ENCODE measurements at regions not wholly inside any gene's neighbourhood (a gene's known extent, or its start where the extent isn't known, plus 50 kb on each side); places are given as distances from the start of the nearest gene placed in this dataset.

DNA sequence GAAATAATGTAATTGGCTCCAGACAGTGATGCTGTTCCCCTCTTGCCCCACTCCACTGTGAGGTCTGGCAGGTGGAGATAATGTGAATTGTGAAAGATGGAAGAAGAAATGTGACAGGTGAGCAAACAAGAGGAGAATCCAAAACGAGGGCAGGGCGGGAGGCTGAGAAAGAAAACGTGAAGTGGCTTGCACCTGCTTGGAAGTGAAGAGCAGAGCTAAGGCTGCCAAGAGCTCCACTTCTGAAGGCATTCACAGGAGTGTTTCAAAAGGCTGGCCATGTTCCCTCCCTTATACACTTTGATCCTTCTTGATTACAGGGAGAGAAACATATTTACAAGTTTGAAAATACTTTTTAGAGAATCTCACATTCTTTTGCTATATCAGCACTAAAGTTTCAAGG lies 359.4 kb downstream of the EPHA7 start:
- no peak overlapping the region for H3K9ac ChIP-seq (ENCODE audit: insufficient read depth, low read length)
- no peak for TF ChIP-seq EZH2 (IDR thresholded peaks at IDR 0.05; ENCODE audit: low read length, missing control alignments)
- TF ChIP-seq, protein P1, sequence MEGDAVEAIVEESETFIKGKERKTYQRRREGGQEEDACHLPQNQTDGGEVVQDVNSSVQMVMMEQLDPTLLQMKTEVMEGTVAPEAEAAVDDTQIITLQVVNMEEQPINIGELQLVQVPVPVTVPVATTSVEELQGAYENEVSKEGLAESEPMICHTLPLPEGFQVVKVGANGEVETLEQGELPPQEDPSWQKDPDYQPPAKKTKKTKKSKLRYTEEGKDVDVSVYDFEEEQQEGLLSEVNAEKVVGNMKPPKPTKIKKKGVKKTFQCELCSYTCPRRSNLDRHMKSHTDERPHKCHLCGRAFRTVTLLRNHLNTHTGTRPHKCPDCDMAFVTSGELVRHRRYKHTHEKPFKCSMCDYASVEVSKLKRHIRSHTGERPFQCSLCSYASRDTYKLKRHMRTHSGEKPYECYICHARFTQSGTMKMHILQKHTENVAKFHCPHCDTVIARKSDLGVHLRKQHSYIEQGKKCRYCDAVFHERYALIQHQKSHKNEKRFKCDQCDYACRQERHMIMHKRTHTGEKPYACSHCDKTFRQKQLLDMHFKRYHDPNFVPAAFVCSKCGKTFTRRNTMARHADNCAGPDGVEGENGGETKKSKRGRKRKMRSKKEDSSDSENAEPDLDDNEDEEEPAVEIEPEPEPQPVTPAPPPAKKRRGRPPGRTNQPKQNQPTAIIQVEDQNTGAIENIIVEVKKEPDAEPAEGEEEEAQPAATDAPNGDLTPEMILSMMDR (conservative IDR thresholded peaks at IDR 0.05 in 1 of 2, IDR thresholded peaks at IDR 0.05 in 1 of 2; ENCODE audit: low read depth in 1 of 2, low read length in 2 of 2), result no peak
- H3K27ac ChIP-seq (ENCODE audit: insufficient read depth, low read length), result no peak overlapping the region
- H3K36me3 ChIP-seq (ENCODE audit: control insufficient read depth, insufficient read depth, low read length), result no peaks in the 10 kb centered on the region
- no peaks in the 10 kb centered on the region for H3K9me3 ChIP-seq (ENCODE audit: control insufficient read depth, insufficient read depth, low read depth, low read length)
- H2AFZ ChIP-seq (ENCODE audit: low read length), result no peak overlapping the region
- no peak for DNase-seq (ENCODE audit: low read depth in 2 of 2)
- no peaks in the 10 kb centered on the region for H4K20me1 ChIP-seq (ENCODE audit: control insufficient read depth, extremely low read depth, insufficient read depth, low read length)
- no peaks in the 10 kb centered on the region for H3K79me2 ChIP-seq (ENCODE audit: control insufficient read depth, insufficient read depth, low read length)
- H3K4me1 ChIP-seq (ENCODE audit: control insufficient read depth, extremely low read depth, insufficient read depth, low read length), result no peaks in the 10 kb centered on the region
- no peak overlapping the region for H3K4me2 ChIP-seq (ENCODE audit: extremely low read depth, insufficient read depth, low read length)
- H3K4me3 ChIP-seq (replicated peaks in 1 of 4; ENCODE audit: control extremely low read depth in 1 of 4, insufficient read depth in 1 of 4, low read depth in 3 of 4, low read length in 4 of 4), result no peak overlapping the region
- no peaks in the 10 kb centered on the region for H3K27me3 ChIP-seq (ENCODE audit: control insufficient read depth, insufficient read depth, low read length)

DNA sequence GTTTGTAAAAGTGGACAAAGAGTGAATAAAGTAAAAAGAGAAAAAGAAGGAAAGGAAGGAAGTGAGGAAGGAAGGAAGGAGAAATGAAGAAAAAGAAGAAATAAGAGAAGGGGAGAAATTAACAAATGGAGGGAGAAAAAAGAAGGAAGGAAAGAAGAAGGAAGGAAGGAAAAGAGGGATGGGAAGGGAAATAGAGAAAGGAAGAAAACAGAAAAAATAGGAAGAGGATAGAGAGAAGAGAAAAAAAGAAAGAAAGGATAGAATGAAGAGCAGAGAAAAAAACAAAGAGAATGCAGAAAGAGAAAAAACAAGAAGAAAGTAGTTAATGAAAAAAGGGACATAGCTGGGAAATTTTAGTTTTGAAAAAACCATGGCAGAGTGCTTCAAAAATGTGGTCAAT lies 361.8 kb downstream of the EPHA7 start:
- Histone ChIP-seq H3K36me3 (ENCODE audit: control insufficient read depth, insufficient read depth, low read length) (no peaks in the 10 kb centered on the region), H3K9ac (ENCODE audit: insufficient read depth, low read length) (no peak overlapping the region), H3K4me3 (replicated peaks in 1 of 4; ENCODE audit: control extremely low read depth in 1 of 4, insufficient read depth in 1 of 4, low read depth in 3 of 4, low read length in 4 of 4) (no peak overlapping the region), H3K27ac (ENCODE audit: insufficient read depth, low read length) (no peak overlapping the region), H3K4me2 (ENCODE audit: extremely low read depth, insufficient read depth, low read length) (no peak overlapping the region), H3K79me2 (ENCODE audit: control insufficient read depth, insufficient read depth, low read length) (no peaks in the 10 kb centered on the region), H4K20me1 (ENCODE audit: control insufficient read depth, extremely low read depth, insufficient read depth, low read length) (no peaks in the 10 kb centered on the region), H3K4me1 (ENCODE audit: control insufficient read depth, extremely low read depth, insufficient read depth, low read length) (no peaks in the 10 kb centered on the region), H2AFZ (ENCODE audit: low read length) (no peak overlapping the region), H3K9me3 (ENCODE audit: control insufficient read depth, insufficient read depth, low read depth, low read length) (no peaks in the 10 kb centered on the region), H3K27me3 (ENCODE audit: control insufficient read depth, insufficient read depth, low read length) (no peaks in the 10 kb centered on the region)
- TF ChIP-seq EZH2 (IDR thresholded peaks at IDR 0.05; ENCODE audit: low read length, missing control alignments), result no peak
- TF ChIP-seq, protein P1 (conservative IDR thresholded peaks at IDR 0.05 in 1 of 2, IDR thresholded peaks at IDR 0.05 in 1 of 2; ENCODE audit: low read depth in 1 of 2, low read length in 2 of 2), result no peak
- no peak for DNase-seq (ENCODE audit: low read depth in 2 of 2)

DNA sequence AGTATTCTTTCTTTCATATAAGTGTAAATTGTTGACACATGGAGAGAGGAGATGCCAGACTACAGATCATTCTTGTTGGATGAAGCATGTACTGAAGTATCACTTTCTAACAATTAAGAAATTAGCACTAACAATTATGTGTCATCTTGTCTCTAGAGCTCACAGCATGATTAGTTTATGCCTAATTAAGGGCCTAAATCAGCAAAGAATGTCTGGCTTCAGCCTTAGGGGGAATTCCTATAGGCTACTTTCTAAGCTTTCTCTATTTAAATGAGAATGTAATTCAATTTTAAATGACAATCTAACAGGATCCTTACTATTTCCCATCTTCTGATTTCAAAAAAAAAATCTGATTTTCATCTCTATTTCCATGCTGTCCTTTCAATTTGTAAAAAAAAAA lies 371.0 kb downstream of the EPHA7 start:
- no peak overlapping the region for H2AFZ ChIP-seq (ENCODE audit: low read length)

More for the DNA sequence above, 371.0 kb downstream of the EPHA7 start:
- Histone ChIP-seq H3K9ac (ENCODE audit: insufficient read depth, low read length) (no peak overlapping the region), H3K27me3 (ENCODE audit: control insufficient read depth, insufficient read depth, low read length) (no peaks in the 10 kb centered on the region), H3K4me2 (ENCODE audit: extremely low read depth, insufficient read depth, low read length) (no peak overlapping the region), H3K9me3 (ENCODE audit: control insufficient read depth, insufficient read depth, low read depth, low read length) (no peaks in the 10 kb centered on the region), H3K36me3 (ENCODE audit: control insufficient read depth, insufficient read depth, low read length) (no peaks in the 10 kb centered on the region), H4K20me1 (ENCODE audit: control insufficient read depth, extremely low read depth, insufficient read depth, low read length) (no peaks in the 10 kb centered on the region), H3K27ac (ENCODE audit: insufficient read depth, low read length) (no peak overlapping the region), H3K4me1 (ENCODE audit: control insufficient read depth, extremely low read depth, insufficient read depth, low read length) (no peaks in the 10 kb centered on the region), H3K4me3 (replicated peaks in 1 of 4; ENCODE audit: control extremely low read depth in 1 of 4, insufficient read depth in 1 of 4, low read depth in 3 of 4, low read length in 4 of 4) (no peak overlapping the region), H3K79me2 (ENCODE audit: control insufficient read depth, insufficient read depth, low read length) (no peaks in the 10 kb centered on the region)
- TF ChIP-seq, protein P1 (conservative IDR thresholded peaks at IDR 0.05 in 1 of 2, IDR thresholded peaks at IDR 0.05 in 1 of 2; ENCODE audit: low read depth in 1 of 2, low read length in 2 of 2), result no peak
- no peak for TF ChIP-seq EZH2 (IDR thresholded peaks at IDR 0.05; ENCODE audit: low read length, missing control alignments)
- no peak for DNase-seq (ENCODE audit: low read depth in 2 of 2)

Data from fibroblast of lung (primary cell).